ENCODE measurements at regions not wholly inside any gene's neighbourhood (a gene's known extent, or its start where the extent isn't known, plus 50 kb on each side); places are given as distances from the start of the nearest gene placed in this dataset.

DNA sequence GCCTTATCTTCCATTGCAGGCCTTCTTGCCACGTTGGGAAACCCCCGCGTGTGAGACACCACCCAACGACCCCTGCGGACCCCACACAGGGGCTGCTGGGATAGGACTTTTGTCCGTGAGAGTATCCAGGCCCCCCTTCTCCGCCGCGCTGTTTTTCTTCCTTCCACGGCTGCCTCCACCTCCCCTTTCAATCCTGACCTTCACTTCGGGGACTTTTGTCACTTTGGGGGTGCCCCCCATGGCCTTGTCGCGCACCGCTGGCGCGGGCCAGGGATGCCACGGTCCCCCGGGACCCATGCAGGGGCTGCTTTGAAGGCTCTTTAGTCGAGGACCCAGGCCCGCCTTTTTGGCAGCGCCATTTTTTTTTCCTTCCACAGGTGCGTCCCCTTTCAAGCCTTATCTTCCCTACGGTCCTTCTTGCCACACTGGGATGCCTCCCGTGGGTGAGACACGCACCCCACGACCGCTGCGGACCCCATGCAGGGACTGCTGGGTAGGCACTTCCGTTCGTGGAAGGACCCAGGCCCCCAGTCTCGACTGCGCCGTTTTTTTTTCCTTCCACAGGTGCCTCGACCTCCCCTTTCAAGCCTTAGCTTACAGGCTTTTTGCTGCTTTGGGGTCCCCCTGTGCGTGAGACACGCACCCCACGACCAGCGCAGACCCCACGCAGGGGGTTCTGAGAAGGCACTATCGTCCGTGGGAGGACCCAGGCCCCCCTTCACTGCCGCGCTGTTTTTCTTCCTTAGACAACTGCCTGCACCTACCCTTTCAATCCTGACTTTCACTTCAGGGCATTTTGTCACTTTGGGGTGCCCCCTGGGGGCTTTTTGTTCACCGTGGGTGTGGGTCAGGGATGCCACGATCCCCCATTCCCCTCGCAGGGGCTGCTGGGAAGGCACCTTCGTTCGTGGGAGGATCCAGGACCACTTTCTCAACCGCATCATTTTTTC is 267.4 kb downstream of the ALG10 start:
- peaks cover 0 to 12% (median 0%) of the 10 kb centered on the region in 3 donors for H3K36me3 Mint-ChIP-seq
- peaks cover 0 to 80% (median 35%) of the 10 kb centered on the region in 9 donors for H3K9me3 Mint-ChIP-seq
- ATAC-seq = no peak
- no peak overlapping the region for H3K27ac Mint-ChIP-seq
- POLR2A ChIA-PET = no interaction called here
- H3K4me3 Mint-ChIP-seq = no peak overlapping the region
- peak in 2 of 10 donors; percentile 8 to 53 for DNase-seq
- no peaks in the 10 kb centered on the region for H3K4me1 Mint-ChIP-seq
- peaks cover 0 to 18% (median 0%) of the 10 kb centered on the region in 5 donors for H3K27me3 Mint-ChIP-seq

DNA sequence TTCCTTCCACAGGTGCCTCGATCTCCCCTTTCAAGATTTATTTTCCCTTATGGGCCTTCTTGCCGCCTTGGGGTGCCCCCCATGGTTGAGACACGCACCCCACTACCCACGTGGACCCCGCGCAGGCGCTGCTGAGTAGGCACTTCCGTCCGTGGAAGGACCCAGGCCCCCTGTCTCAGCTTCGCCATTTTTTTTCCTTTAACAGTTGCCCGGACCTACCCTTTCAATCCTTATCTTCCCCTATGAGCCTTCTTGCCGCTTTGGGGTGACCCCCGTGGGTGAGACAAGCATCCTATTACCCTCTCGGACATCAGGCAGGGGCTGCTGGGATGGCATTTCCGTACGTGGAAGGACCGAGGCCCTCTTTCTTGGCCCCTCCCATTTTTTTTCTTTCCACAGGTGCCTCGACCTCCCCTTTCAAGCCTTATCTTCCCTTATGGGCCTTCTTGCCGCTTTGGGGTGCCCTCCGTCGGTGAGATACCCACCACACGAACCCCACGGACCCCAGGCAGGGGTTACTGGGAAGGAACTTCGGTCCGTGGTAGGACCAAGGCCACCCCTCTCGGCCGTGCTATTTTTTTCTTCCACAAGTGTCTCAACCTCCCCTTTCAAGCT is 268.2 kb downstream of the ALG10 start:
- peaks cover 0 to 81% (median 35%) of the 10 kb centered on the region in 9 donors for H3K9me3 Mint-ChIP-seq
- DNase-seq (peak in 2 of 10 donors; percentile 7 to 57), ATAC-seq (no peak)
- no peak overlapping the region for H3K4me3 Mint-ChIP-seq
- H3K4me1 Mint-ChIP-seq = no peaks in the 10 kb centered on the region
- POLR2A ChIA-PET = no interaction called here
- H3K27me3 Mint-ChIP-seq = peaks cover 0 to 26% (median 0%) of the 10 kb centered on the region in 5 donors
- peaks cover 0 to 11% (median 0%) of the 10 kb centered on the region in 3 donors for H3K36me3 Mint-ChIP-seq
- H3K27ac Mint-ChIP-seq = no peak overlapping the region

DNA sequence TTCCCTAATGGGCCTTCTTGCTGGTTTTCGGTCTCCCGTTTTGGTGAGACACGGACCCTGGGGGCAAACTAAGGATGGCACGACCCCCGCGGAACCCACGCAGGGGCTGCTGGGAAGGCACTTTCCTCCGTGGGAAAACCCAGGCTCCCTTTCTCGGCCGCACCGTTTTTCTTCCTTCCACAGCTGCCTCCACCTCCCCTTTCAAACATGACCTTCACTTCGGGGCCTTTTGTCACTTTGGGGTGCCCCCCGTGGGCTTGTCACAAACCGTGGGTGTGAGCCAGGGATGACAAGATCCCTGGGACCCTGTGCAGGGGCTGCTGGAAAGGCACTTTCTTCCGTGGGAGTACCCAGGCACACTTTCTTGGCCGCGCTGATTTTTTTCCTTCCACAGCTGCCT is 268.7 kb downstream of the ALG10 start:
- Mint-ChIP-seq H3K9me3 (peaks cover 0 to 81% (median 30%) of the 10 kb centered on the region in 9 donors), H3K36me3 (peaks cover 0 to 6% (median 0%) of the 10 kb centered on the region in 3 donors), H3K27me3 (peaks cover 0 to 26% (median 0%) of the 10 kb centered on the region in 5 donors), H3K27ac (no peak overlapping the region), H3K4me3 (no peak overlapping the region), H3K4me1 (no peaks in the 10 kb centered on the region)
- POLR2A ChIA-PET = no interaction called here
- peak in 2 of 10 donors; percentile 1 to 19 for DNase-seq
- no peak for ATAC-seq

DNA sequence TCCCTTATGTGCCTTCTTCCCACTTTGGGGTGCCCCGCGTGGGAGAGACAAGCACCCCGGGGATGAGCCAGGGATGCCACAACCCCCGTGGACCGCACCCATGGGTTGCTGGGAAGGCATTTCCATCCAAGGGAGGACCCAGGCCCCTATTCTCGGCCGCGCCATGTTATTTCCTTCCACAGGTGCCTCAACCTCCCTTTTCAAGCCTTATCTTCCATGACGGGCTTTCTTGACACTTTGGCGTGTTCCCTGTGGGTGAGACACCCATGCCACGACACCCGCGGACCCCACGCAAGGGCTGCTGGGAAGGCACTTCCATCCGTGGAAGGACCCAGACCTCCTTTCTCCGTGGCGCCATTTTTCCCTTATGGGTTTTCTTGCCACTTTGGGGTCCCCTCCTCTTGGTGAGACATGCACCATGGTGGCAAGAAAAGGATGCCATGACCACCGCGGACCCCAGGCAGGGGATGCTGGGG is 269.2 kb downstream of the ALG10 start:
- peak in 1 of 10 donors; percentile 38 for DNase-seq
- ATAC-seq = no peak
- POLR2A ChIA-PET = no interaction called here
- Mint-ChIP-seq H3K9me3 (peaks cover 0 to 81% (median 28%) of the 10 kb centered on the region in 9 donors), H3K27ac (no peak overlapping the region), H3K27me3 (peaks cover 0 to 26% (median 1%) of the 10 kb centered on the region in 5 donors), H3K36me3 (peaks cover 0 to 4% (median 0%) of the 10 kb centered on the region in 3 donors), H3K4me1 (no peaks in the 10 kb centered on the region), H3K4me3 (no peak overlapping the region)

DNA sequence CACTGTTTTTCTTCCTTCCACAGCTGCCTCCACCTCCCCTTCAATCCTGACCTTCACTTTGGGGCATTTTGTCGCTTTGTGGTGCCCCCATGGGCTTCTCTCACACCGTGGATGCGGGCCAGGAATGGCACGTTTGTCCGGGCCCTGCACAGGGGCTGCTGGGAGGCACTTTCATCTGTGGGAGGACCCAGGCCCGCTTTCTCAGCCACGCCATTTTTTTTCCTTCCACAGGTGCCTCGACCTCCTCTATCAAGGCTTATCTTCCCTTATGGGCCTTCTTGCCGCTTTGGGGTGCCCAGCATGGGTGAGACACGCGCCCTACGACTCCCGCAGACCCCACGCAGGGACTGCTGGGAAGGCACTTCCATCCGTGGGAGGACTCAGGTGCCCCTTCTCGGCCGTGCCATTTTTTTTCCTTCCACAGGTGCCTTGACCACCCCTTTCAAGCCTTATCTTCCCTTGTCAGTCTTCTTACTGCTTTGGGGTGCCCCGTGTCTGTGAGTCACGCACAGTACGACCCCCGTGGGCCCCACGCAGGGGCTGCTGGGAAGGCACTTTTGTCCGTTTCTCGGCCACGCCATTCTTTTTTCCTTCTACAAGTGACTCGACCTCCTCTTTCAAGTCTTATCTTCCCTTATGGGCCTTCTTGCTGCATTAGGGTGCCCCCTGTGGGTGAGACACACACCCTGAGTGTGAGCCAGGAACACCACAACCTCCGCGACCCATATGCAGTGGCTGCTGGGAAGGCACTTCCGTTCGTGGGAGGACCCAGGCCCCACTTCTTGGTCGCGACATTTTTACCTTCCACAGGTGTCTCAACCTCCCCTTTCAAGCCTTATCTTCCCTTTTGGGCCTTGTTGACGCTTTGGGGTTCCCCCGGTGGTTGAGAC is 270.7 kb downstream of the ALG10 start:
- DNase-seq (peak in 1 of 10 donors; percentile 21), ATAC-seq (no peak)
- no peak overlapping the region for H3K4me3 Mint-ChIP-seq
- no peaks in the 10 kb centered on the region for H3K4me1 Mint-ChIP-seq
- H3K9me3 Mint-ChIP-seq = peaks cover 0 to 80% (median 16%) of the 10 kb centered on the region in 9 donors
- POLR2A ChIA-PET = no interaction called here
- H3K27me3 Mint-ChIP-seq = peaks cover 0 to 20% (median 1%) of the 10 kb centered on the region in 5 donors
- peaks cover 0 to 4% (median 0%) of the 10 kb centered on the region in 3 donors for H3K36me3 Mint-ChIP-seq
- no peak overlapping the region for H3K27ac Mint-ChIP-seq

DNA sequence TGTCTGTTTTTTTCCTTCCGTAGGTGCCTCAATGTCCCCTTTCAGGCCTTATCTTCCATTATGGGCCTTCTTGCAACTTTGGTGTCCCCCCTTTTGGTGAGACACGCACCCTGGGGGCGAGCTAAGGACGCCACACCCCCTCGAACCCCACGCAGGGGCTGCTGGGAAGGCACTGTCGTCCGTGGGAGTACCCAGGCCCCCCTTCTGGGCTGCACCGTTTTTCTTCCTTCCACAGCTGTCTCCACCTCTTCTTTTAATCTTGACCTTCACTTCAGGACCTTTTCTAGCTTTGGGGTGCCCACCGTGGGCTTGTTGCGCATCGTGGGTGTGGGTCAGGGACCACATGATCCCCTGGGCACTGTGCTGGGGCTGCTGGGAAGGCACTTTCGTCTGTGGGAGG is 271.8 kb downstream of the ALG10 start:
- POLR2A ChIA-PET = no interaction called here
- ATAC-seq (no peak), DNase-seq (peak in 1 of 10 donors; percentile 18)
- Mint-ChIP-seq H3K4me1 (no peaks in the 10 kb centered on the region), H3K36me3 (peaks cover 0 to 9% (median 0%) of the 10 kb centered on the region in 3 donors), H3K27me3 (peaks cover 0 to 20% (median 1%) of the 10 kb centered on the region in 5 donors), H3K27ac (no peak overlapping the region), H3K4me3 (no peak overlapping the region), H3K9me3 (peaks cover 0 to 81% (median 20%) of the 10 kb centered on the region in 9 donors)

DNA sequence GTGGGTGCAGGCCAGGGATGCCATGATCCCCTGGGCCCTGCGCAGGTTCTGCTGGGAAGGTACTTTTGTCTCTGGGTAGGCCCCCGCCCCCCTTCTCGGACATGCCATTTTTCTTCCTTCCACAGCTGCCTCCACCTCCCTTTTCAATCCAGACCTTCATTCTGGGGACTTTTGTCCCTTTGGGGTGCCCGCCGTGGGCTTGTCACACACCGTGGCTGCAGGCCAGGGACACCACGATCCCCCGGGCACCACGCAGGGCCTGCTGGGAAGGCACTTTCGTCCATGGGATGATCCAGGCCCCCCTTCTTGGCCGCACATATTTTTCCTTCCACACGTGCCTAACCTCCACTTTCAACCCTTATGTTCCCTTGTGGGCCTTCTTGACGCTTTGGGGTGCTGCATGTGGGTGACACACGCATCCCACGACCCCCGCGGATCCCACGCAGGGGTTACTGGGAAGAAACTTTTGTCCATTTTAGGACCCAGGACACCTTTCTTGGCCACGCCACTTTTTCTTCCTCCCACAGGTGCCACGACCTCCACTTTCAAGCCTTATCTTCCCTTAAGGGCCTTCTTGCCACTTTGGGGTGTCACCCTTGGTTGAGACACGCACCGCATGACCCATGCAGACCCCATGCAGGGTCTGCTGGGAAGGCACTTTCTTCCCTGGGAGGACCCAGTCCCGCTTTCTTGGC is 272.5 kb downstream of the ALG10 start:
- Mint-ChIP-seq H3K4me3 (no peak overlapping the region), H3K27me3 (peaks cover 0 to 25% (median 1%) of the 10 kb centered on the region in 5 donors), H3K27ac (no peak overlapping the region), H3K9me3 (peaks cover 0 to 87% (median 24%) of the 10 kb centered on the region in 9 donors), H3K36me3 (peaks cover 0 to 16% (median 0%) of the 10 kb centered on the region in 3 donors), H3K4me1 (no peaks in the 10 kb centered on the region)
- POLR2A ChIA-PET = no interaction called here
- no peak for ATAC-seq
- peak in 1 of 10 donors; percentile 30 for DNase-seq

DNA sequence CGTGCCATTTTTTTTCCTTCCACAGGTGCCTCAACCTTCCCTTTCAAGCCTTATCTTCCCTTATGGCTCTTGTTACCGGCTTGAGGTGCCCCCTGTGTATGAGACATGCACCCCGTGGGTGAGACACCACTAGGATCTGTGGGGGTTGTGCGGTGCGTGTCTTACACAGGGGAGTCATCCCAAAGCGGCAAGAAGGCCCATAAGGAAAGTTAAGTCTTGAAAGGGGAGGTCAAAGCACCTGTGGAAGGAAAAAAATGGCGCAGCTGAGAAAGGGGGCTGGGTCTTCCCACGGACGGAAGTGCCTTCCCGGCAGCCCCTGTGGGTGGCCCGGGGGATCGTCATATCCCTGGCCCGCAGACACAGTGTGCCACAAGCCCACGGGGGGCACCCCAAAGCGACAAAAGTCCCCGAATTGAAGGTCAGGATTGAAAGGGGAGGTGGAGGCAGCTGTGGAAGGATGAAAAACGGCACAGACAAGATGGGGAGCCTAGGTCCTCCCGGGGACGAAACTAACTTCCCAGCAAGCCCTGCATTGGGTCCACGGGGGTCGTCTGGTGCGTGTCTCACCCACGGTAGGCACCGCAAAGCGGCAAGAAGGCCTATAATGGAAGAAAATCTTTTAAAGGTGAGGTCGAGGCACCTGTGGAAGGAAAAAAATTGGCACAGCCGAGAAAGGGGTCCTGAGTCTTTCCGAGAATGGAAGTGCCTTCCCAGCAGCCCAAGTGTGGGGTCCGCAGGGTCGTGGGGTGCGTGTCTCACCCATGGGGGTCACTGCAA is 273.3 kb downstream of the ALG10 start:
- Mint-ChIP-seq H3K27me3 (peaks cover 0 to 26% (median 1%) of the 10 kb centered on the region in 5 donors), H3K9me3 (peaks cover 0 to 87% (median 29%) of the 10 kb centered on the region in 9 donors), H3K4me3 (no peak overlapping the region), H3K36me3 (peaks cover 0 to 18% (median 0%) of the 10 kb centered on the region in 3 donors), H3K27ac (no peak overlapping the region), H3K4me1 (no peaks in the 10 kb centered on the region)
- ATAC-seq = no peak
- peak in 1 of 10 donors; percentile 61 for DNase-seq
- POLR2A ChIA-PET = no interaction called here

DNA sequence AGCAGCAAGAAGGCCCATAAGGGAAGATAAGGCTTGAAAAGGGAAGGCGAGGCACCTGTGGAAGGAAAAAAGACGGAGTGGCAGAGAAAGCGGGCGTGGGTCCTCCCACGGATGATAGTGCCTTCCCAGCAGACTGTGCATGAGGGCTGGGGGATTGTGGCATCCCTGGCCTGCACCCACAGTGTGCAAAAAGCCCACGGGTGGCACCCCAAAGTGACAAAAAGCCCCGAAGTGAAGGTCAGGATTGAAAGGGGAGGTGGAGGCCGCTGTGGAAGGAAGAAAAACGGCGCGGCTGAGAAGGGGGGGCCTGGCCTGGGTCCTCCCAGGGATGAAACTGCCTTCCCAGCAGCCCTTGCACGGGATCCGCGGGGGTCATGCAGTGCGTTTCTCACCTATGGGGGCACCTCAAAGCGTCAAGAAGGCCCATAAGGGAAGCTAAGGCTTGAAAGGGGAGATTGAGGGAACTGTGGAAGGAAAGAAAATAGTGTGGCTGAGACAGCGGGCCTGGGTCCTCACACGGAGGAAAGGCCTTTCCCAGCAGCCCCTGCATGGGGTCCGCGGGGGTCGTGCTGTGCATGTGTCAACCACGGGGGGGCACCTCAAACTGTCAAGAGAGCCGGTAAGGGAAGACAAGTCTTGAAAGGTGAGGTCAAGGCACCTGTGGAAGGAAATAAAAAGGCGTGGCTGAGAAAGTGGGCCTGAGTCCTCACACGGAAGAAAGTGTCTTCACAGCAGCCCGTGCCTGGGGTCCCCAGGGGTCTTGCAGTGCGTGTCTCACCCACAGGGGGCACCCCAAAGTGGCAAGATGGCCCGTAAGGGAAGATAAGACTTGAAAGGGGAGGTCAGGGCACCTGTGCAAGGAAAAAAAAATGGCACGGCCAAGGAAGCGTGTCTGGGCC is 274.1 kb downstream of the ALG10 start:
- Mint-ChIP-seq H3K27me3 (peaks cover 0 to 32% (median 1%) of the 10 kb centered on the region in 5 donors), H3K4me1 (no peaks in the 10 kb centered on the region), H3K27ac (no peak overlapping the region), H3K4me3 (no peak overlapping the region), H3K9me3 (peaks cover 2 to 90% (median 38%) of the 10 kb centered on the region in 9 donors), H3K36me3 (peaks cover 0 to 20% (median 0%) of the 10 kb centered on the region in 3 donors)
- POLR2A ChIA-PET = no interaction called here
- ATAC-seq = no peak
- peak in 1 of 10 donors; percentile 27 for DNase-seq

DNA sequence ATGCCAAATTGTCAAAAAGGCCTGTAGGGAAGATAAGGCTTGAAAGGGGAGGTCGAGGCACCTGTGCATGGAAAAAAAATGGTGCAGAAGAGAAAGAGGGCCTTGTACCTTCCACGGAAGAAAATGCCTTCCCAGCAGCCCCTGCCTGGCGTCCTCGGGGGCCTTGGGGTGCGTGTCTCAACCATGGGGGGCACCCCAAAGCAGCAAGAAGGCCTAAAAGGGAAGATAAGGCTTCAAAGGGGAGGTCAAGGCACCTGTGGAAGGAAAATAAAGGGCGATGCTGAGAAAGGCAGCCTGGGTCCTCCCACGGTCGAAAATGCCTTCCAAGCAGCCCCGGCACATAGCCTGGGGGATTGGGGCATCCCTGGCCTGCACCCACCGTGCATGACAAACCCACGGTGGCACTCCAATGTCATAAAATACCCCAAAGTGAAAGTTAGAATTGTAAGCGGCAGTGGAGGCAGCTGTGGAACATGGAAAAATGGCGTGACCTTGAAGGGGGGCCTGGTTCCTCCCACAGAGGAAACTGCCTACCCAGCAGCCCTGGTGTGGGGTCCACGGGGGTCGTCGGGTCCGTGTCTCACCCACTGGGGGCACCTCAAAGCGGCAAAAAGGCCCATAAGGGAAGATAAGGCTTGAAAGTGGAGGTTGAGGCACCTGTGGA is 275.0 kb downstream of the ALG10 start:
- no peaks in the 10 kb centered on the region for H3K4me1 Mint-ChIP-seq
- ATAC-seq (no peak), DNase-seq (peak in 1 of 10 donors; percentile 22)
- H3K27me3 Mint-ChIP-seq = peaks cover 0 to 40% (median 1%) of the 10 kb centered on the region in 5 donors
- peaks cover 0 to 25% (median 0%) of the 10 kb centered on the region in 3 donors for H3K36me3 Mint-ChIP-seq
- peaks cover 2 to 94% (median 45%) of the 10 kb centered on the region in 9 donors for H3K9me3 Mint-ChIP-seq
- POLR2A ChIA-PET = no interaction called here
- no peak overlapping the region for H3K4me3 Mint-ChIP-seq
- no peak overlapping the region for H3K27ac Mint-ChIP-seq

All from naive thymus-derived CD8-positive, alpha-beta T cell (primary cell).